ENCODE measurements at regions not wholly inside any gene's neighbourhood (a gene's known extent, or its start where the extent isn't known, plus 50 kb on each side); places are given as distances from the start of the nearest gene placed in this dataset.

GRCh38 chr16:59144326-59144725 is 410.2 kb upstream of the GOT2 start:
- TF ChIP-seq REST (IDR thresholded peaks at IDR 0.05; ENCODE audit: insufficient read depth in 1 of 2, low read depth in 2 of 2, low read length in 2 of 2): no peak
- no peak for TF ChIP-seq SIN3A (IDR thresholded peaks at IDR 0.05; ENCODE audit: borderline replicate concordance, insufficient read depth, low read length)
- TF ChIP-seq TAF1 (IDR thresholded peaks at IDR 0.05; ENCODE audit: borderline replicate concordance, insufficient read depth, low read length): no peak
- TF ChIP-seq POLR2AphosphoS5 (IDR thresholded peaks at IDR 0.05; ENCODE audit: low read depth, low read length): no peak

GRCh38 chr16:59126486-59126885 is 392.4 kb upstream of the GOT2 start:
- TF ChIP-seq POLR2AphosphoS5 (IDR thresholded peaks at IDR 0.05; ENCODE audit: low read depth, low read length) (no peak), FOXP2 (optimal IDR thresholded peaks at IDR 0.05; ENCODE audit: borderline replicate concordance, extremely low read depth, extremely low read length, insufficient read depth) (no peak), TAF1 (IDR thresholded peaks at IDR 0.05; ENCODE audit: borderline replicate concordance, insufficient read depth, low read length) (no peak), REST (IDR thresholded peaks at IDR 0.05; ENCODE audit: insufficient read depth in 1 of 2, low read depth in 2 of 2, low read length in 2 of 2) (no peak), SIN3A (IDR thresholded peaks at IDR 0.05; ENCODE audit: borderline replicate concordance, insufficient read depth, low read length) (no peak)

GRCh38 chr16:59124056-59124455 is 389.9 kb upstream of the GOT2 start:
- TF ChIP-seq POLR2AphosphoS5 (IDR thresholded peaks at IDR 0.05; ENCODE audit: low read depth, low read length): no peak
- no peak for TF ChIP-seq REST (IDR thresholded peaks at IDR 0.05; ENCODE audit: insufficient read depth in 1 of 2, low read depth in 2 of 2, low read length in 2 of 2)
- TF ChIP-seq TAF1 (IDR thresholded peaks at IDR 0.05; ENCODE audit: borderline replicate concordance, insufficient read depth, low read length): no peak

- TF ChIP-seq REST (IDR thresholded peaks at IDR 0.05; ENCODE audit: insufficient read depth in 1 of 2, low read depth in 2 of 2, low read length in 2 of 2) (no peak), FOXP2 (optimal IDR thresholded peaks at IDR 0.05; ENCODE audit: borderline replicate concordance, extremely low read depth, extremely low read length, insufficient read depth) (no peak), SIN3A (IDR thresholded peaks at IDR 0.05; ENCODE audit: borderline replicate concordance, insufficient read depth, low read length) (no peak), TAF1 (IDR thresholded peaks at IDR 0.05; ENCODE audit: borderline replicate concordance, insufficient read depth, low read length) (no peak), POLR2AphosphoS5 (IDR thresholded peaks at IDR 0.05; ENCODE audit: low read depth, low read length) (no peak)
These were observed 389.4 kb upstream of the GOT2 start for GRCh38 chr16:59123479-59123878.

- TF ChIP-seq SIN3A (IDR thresholded peaks at IDR 0.05; ENCODE audit: borderline replicate concordance, insufficient read depth, low read length): no peak
- no peak for TF ChIP-seq TAF1 (IDR thresholded peaks at IDR 0.05; ENCODE audit: borderline replicate concordance, insufficient read depth, low read length)
- TF ChIP-seq FOXP2 (optimal IDR thresholded peaks at IDR 0.05; ENCODE audit: borderline replicate concordance, extremely low read depth, extremely low read length, insufficient read depth): no peak
- no peak for TF ChIP-seq POLR2AphosphoS5 (IDR thresholded peaks at IDR 0.05; ENCODE audit: low read depth, low read length)
- TF ChIP-seq REST (IDR thresholded peaks at IDR 0.05; ENCODE audit: insufficient read depth in 1 of 2, low read depth in 2 of 2, low read length in 2 of 2): no peak
These were observed 388.1 kb upstream of the GOT2 start for GRCh38 chr16:59122262-59122537.

All from PFSK-1 (cell line).